ENCODE measurements at regions not wholly inside any gene's neighbourhood (a gene's known extent, or its start where the extent isn't known, plus 50 kb on each side); places are given as distances from the start of the nearest gene placed in this dataset.

GRCh38 chr15:62582580-62582979 lies 417.5 kb upstream of the C2CD4B start:
- BruUV-seq (replicated peaks) = no TSS peak
- H3K9me3 ChIP-seq (ENCODE audit: low read length) = no peaks in the 10 kb centered on the region
- ChIA-PET CTCF (ENCODE audit: unreplicated experiment) (no interaction called here), POLR2A (no interaction called here)
- peaks cover 28% of the 10 kb centered on the region for H3K4me1 ChIP-seq (ENCODE audit: insufficient read depth, low read length, poor library complexity, severe bottlenecking)
- no peaks in the 10 kb centered on the region for H3K79me2 ChIP-seq (ENCODE audit: insufficient read depth, low read depth, low read length)
- H3K27ac ChIP-seq (ENCODE audit: low read depth, low read length, poor library complexity, severe bottlenecking) = no peak overlapping the region
- TF ChIP-seq EZH2phosphoT487 (IDR thresholded peaks at IDR 0.05; ENCODE audit: borderline replicate concordance, low read depth, low read length) (no peak), CTCF (conservative IDR thresholded peaks at IDR 0.05; ENCODE audit: low read length) (no peak)
- no peak overlapping the region for H3K4me2 ChIP-seq (ENCODE audit: low read length)
- H3K36me3 ChIP-seq (ENCODE audit: insufficient read depth, low read length) = no peaks in the 10 kb centered on the region
- no peak overlapping the region for H2AFZ ChIP-seq (ENCODE audit: low read length)
- no peak overlapping the region for H3K4me3 ChIP-seq (ENCODE audit: low read depth, low read length, poor library complexity, severe bottlenecking)
- no peak for DNase-seq (ENCODE audit: low spot score)
- intact Hi-C loops (cut with micrococcal nuclease; ENCODE audit: unreplicated experiment) = no loop called here
- no peaks in the 10 kb centered on the region; the same call in 1 of the 2 replicates for H4K20me1 ChIP-seq (ENCODE audit: insufficient read depth, low read length)
- H3K9me2 ChIP-seq (ENCODE audit: insufficient read depth, low read length) = no peaks in the 10 kb centered on the region

GRCh38 chr15:62584301-62585235 lies 419.5 kb upstream of the C2CD4B start:
- no peaks in the 10 kb centered on the region for H3K36me3 ChIP-seq (ENCODE audit: insufficient read depth, low read length)
- POLR2A ChIA-PET = interaction anchor here (1.2 kb wide), 1 partner anchor 10 kb away, joined by 3 read pairs; no protein-coding TSS in a partner anchor
- peaks cover 16% of the 10 kb centered on the region for H3K4me1 ChIP-seq (ENCODE audit: insufficient read depth, low read length, poor library complexity, severe bottlenecking)
- H3K4me3 ChIP-seq (ENCODE audit: low read depth, low read length, poor library complexity, severe bottlenecking) = no peak overlapping the region
- no peak for TF ChIP-seq CTCF (conservative IDR thresholded peaks at IDR 0.05; ENCODE audit: low read length)
- no peak for TF ChIP-seq EZH2phosphoT487 (IDR thresholded peaks at IDR 0.05; ENCODE audit: borderline replicate concordance, low read depth, low read length)
- no peaks in the 10 kb centered on the region for H3K9me3 ChIP-seq (ENCODE audit: low read length)
- no peak overlapping the region for H2AFZ ChIP-seq (ENCODE audit: low read length)
- no peaks in the 10 kb centered on the region for H3K9me2 ChIP-seq (ENCODE audit: insufficient read depth, low read length)
- H3K27ac ChIP-seq (ENCODE audit: low read depth, low read length, poor library complexity, severe bottlenecking) = no peak overlapping the region
- no TSS peak for BruUV-seq (replicated peaks)
- H3K4me2 ChIP-seq (ENCODE audit: low read length) = no peak overlapping the region
- intact Hi-C loops (cut with micrococcal nuclease; ENCODE audit: unreplicated experiment) = no loop called here
- no peaks in the 10 kb centered on the region for H3K79me2 ChIP-seq (ENCODE audit: insufficient read depth, low read depth, low read length)
- DNase-seq (ENCODE audit: low spot score) = no peak
- CTCF ChIA-PET (ENCODE audit: unreplicated experiment) = no interaction called here
- H4K20me1 ChIP-seq (ENCODE audit: insufficient read depth, low read length) = no peaks in the 10 kb centered on the region; the same call in 1 of the 2 replicates
